ENCODE measurements at regions not wholly inside any gene's neighbourhood (a gene's known extent, or its start where the extent isn't known, plus 50 kb on each side); places are given as distances from the start of the nearest gene placed in this dataset.

- DNase-seq = no peak
- H3K4me1 ChIP-seq = no peaks in the 10 kb centered on the region
- no peaks in the 10 kb centered on the region for H3K36me3 ChIP-seq
- H3K4me3 ChIP-seq (ENCODE audit: low read depth, low read length) = no peak overlapping the region
- H3K27me3 ChIP-seq = no peaks in the 10 kb centered on the region
- TF ChIP-seq, protein P1, sequence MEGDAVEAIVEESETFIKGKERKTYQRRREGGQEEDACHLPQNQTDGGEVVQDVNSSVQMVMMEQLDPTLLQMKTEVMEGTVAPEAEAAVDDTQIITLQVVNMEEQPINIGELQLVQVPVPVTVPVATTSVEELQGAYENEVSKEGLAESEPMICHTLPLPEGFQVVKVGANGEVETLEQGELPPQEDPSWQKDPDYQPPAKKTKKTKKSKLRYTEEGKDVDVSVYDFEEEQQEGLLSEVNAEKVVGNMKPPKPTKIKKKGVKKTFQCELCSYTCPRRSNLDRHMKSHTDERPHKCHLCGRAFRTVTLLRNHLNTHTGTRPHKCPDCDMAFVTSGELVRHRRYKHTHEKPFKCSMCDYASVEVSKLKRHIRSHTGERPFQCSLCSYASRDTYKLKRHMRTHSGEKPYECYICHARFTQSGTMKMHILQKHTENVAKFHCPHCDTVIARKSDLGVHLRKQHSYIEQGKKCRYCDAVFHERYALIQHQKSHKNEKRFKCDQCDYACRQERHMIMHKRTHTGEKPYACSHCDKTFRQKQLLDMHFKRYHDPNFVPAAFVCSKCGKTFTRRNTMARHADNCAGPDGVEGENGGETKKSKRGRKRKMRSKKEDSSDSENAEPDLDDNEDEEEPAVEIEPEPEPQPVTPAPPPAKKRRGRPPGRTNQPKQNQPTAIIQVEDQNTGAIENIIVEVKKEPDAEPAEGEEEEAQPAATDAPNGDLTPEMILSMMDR (IDR thresholded peaks at IDR 0.05; ENCODE audit: low read depth, low read length) = no peak
- no peaks in the 10 kb centered on the region for H3K9me3 ChIP-seq
Observed at GRCh38 chr1:220999872-221000863, 120.9 kb downstream of the HLX start.

DNA sequence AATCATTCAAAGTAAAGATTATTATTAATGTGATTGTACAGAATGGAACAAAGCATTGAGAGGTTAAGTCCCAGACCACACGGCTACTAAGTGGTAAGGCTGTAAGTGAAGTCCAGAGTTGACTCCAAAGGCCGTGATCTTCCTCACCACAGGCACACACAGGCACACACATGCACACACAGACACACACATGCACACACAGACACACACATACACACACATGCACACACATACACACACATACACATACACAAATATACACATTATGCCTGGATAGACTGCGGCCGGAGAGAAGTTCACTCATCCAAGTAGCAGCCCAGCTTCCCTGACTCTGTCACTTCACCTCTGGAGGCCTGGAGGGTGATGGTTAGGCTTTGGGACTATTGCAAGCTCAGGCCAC lies 121.9 kb downstream of the HLX start:
- TF ChIP-seq, protein P1 (IDR thresholded peaks at IDR 0.05; ENCODE audit: low read depth, low read length) = no peak
- Histone ChIP-seq H3K36me3 (no peaks in the 10 kb centered on the region), H3K27me3 (no peaks in the 10 kb centered on the region), H3K4me3 (ENCODE audit: low read depth, low read length) (no peak overlapping the region), H3K9me3 (no peaks in the 10 kb centered on the region), H3K4me1 (no peaks in the 10 kb centered on the region)
- DNase-seq = no peak

DNA sequence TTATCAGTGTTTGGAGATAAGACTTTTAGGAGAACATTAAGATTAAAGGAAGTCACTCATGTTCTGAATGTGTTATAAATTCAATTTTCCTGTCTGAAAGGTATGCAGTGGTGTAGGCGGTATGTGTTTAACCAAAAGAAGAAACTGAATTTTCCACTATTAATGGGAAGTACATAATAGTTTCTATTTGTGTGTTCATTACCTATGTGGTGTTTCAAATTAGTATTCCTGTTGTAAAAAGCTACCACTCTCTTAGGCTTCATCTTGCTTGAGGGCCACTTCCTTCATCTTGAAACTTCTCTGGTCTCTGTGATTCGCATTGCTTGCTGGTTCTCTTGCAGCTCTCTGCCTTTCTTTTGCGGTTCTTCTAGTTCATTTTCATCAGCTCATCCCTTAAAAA lies 123.4 kb downstream of the HLX start:
- DNase-seq = no peak
- Histone ChIP-seq H3K27me3 (no peaks in the 10 kb centered on the region), H3K36me3 (no peaks in the 10 kb centered on the region), H3K4me3 (ENCODE audit: low read depth, low read length) (no peak overlapping the region), H3K9me3 (no peaks in the 10 kb centered on the region), H3K4me1 (no peaks in the 10 kb centered on the region)
- TF ChIP-seq, protein P1 (IDR thresholded peaks at IDR 0.05; ENCODE audit: low read depth, low read length) = no peak

GRCh38 chr1:221011145-221011544 lies 131.9 kb downstream of the HLX start:
- H3K4me3 ChIP-seq (ENCODE audit: low read depth, low read length) = no peak overlapping the region
- H3K4me1 ChIP-seq = no peaks in the 10 kb centered on the region
- DNase-seq = no peak
- no peaks in the 10 kb centered on the region for H3K9me3 ChIP-seq
- TF ChIP-seq, protein P1 (IDR thresholded peaks at IDR 0.05; ENCODE audit: low read depth, low read length) = no peak
- no peaks in the 10 kb centered on the region for H3K27me3 ChIP-seq
- no peaks in the 10 kb centered on the region for H3K36me3 ChIP-seq

GRCh38 chr1:221012120-221012519 lies 132.9 kb downstream of the HLX start:
- Histone ChIP-seq H3K9me3 (no peaks in the 10 kb centered on the region), H3K36me3 (no peaks in the 10 kb centered on the region), H3K4me3 (ENCODE audit: low read depth, low read length) (no peak overlapping the region), H3K27me3 (no peaks in the 10 kb centered on the region), H3K4me1 (no peaks in the 10 kb centered on the region)
- no peak for DNase-seq
- TF ChIP-seq, protein P1 (IDR thresholded peaks at IDR 0.05; ENCODE audit: low read depth, low read length) = no peak
